SH-SY5Y (cell line): ENCODE measurements at regions not wholly inside any gene's neighbourhood (a gene's known extent, or its start where the extent isn't known, plus 50 kb on each side); places are given as distances from the start of the nearest gene placed in this dataset.

Source experiments
- GATA2 ChIP-seq: IDR thresholded peaks from 2 replicates; pipeline ENCODE4 v1.6.1; 2011; ENCODE audit warnings: mild to moderate bottlenecking, low read depth, low read length
- GATA3 ChIP-seq: IDR thresholded peaks from 2 replicates; pipeline ENCODE4 v1.6.1; 2011; ENCODE audit warnings: low read depth, mild to moderate bottlenecking, low read length, moderate library complexity

DNA sequence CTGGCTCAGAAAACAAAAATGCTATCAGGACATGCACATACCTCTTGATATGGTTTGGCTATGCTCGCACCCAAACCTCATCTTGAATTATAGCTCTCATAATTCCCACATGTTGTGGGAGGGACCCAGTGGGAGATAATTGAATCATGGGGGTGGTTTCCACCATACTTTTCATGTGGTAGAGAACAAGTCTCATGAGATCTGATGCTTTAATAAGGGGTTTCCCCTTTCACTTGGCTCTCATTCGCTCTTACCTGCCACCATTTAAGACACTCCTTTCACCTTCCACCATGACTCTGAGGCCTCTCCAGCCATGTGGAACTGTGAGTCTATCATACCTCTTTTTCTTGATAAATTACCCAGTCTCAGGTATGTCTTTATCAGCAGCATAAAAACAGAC is 958.6 kb downstream of the TRAM1L1 start:
- TF ChIP-seq GATA2 = no peak
- no peak for TF ChIP-seq GATA3
